Loucy (cell line): ENCODE measurements at regions not wholly inside any gene's neighbourhood (a gene's known extent, or its start where the extent isn't known, plus 50 kb on each side); places are given as distances from the start of the nearest gene placed in this dataset.

Experiments used
- H2AFZ ChIP-seq: fragments of 200-600 bp; sonication (generic); 2 replicates; pipeline ENCODE4 v1.6.0; 2016; ENCODE audit warnings: antibody characterized with exemption, mild to moderate bottlenecking, low read length, moderate library complexity
- H3F3A ChIP-seq: fragments of 200-600 bp; 2 replicates; pipeline ENCODE4 v1.6.0; 2016; ENCODE audit warnings: antibody characterized with exemption, low read depth, mild to moderate bottlenecking
- H3K27me3 ChIP-seq: fragments of 200-600 bp; sonication (generic); 2 replicates; pipeline ENCODE4 v1.6.1; 2014; ENCODE audit warnings: low read length, mild to moderate bottlenecking; ENCODE audit not compliant: insufficient read depth, poor library complexity, severe bottlenecking
- H3K36me3 ChIP-seq: fragments of 200-600 bp; sonication (generic); 2 replicates; pipeline ENCODE4 v1.6.1; 2016; ENCODE audit warnings: low read length; ENCODE audit not compliant: insufficient read depth
- H3K4me1 ChIP-seq: fragments of 200-600 bp; sonication (generic); 2 replicates; pipeline ENCODE4 v1.5.1; 2014; ENCODE audit warnings: low read length, mild to moderate bottlenecking; ENCODE audit not compliant: insufficient read depth, poor library complexity, severe bottlenecking
- H3K4me2 ChIP-seq: fragments of 200-600 bp; sonication (generic); 2 replicates; pipeline ENCODE4 v1.6.0; 2014; ENCODE audit warnings: antibody characterized with exemption, low read length, low read depth, mild to moderate bottlenecking; ENCODE audit not compliant: poor library complexity, severe bottlenecking
- H3K4me3 ChIP-seq: fragments of 200-600 bp; sonication (generic); 2 replicates; pipeline ENCODE4 v1.5.1; 2014; ENCODE audit warnings: low read length, mild to moderate bottlenecking, mixed read lengths; ENCODE audit not compliant: poor library complexity, severe bottlenecking
- H3K79me2 ChIP-seq: fragments of 200-600 bp; sonication (generic); 2 replicates; pipeline ENCODE4 v1.6.1; 2014; ENCODE audit warnings: low read length; ENCODE audit not compliant: insufficient read depth
- H3K9ac ChIP-seq: fragments of 200-600 bp; sonication (generic); 2 replicates; pipeline ENCODE4 v1.6.0; 2014; ENCODE audit warnings: mild to moderate bottlenecking, low read depth, low read length, moderate library complexity; ENCODE audit not compliant: poor library complexity, severe bottlenecking
- H3K9me2 ChIP-seq: fragments of 200-600 bp; sonication (generic); replicated peaks from 2 replicates; pipeline ENCODE4 v1.6.1; 2016; ENCODE audit warnings: low read depth, low read length, mixed read lengths
- H3K9me3 ChIP-seq: fragments of 200-600 bp; sonication (generic); 2 replicates; pipeline ENCODE4 v1.6.1; 2014; ENCODE audit warnings: mild to moderate bottlenecking, antibody characterized with exemption, low read length, low read depth; ENCODE audit not compliant: insufficient read depth
- H4K20me1 ChIP-seq: fragments of 200-600 bp; sonication (generic); 2 replicates; pipeline ENCODE4 v1.6.0; 2014; ENCODE audit warnings: antibody characterized with exemption, low read length, mild to moderate bottlenecking; ENCODE audit not compliant: insufficient read depth, poor library complexity, severe bottlenecking
- EZH2phosphoT487 ChIP-seq: fragments of 200-600 bp; IDR thresholded peaks from 2 replicates; pipeline ENCODE4 v1.6.1; 2018; ENCODE audit warnings: antibody characterized with exemption, mild to moderate bottlenecking, moderate library complexity, borderline replicate concordance
- TF ChIP-seq, protein P1 (sequence below): fragments of 200-600 bp; sonication (generic); conservative IDR thresholded peaks from 2 replicates; pipeline ENCODE4 v1.5.1; 2014; ENCODE audit warnings: mild to moderate bottlenecking, antibody characterized with exemption, low read length

DNA sequence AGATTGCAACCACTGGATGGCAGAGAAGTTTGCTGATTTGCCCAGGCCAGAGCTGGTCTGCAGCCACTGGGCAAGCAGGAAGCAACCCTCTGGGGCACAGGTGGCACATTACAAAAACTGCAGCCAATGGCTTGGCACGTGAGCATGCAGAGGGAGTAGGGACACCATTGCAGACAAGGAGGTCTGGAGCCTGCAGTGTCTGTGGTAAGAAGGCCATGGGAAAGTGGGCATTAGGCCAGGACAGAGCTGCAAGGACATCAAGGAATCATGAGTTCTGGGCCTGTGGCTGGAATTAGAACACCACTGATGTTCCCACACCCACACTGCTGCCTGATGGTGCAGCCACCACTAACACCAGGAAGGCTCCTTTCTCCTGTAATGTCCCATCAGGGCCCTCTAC lies 113.0 kb downstream of the TSEN15 start:
- H3K27me3 ChIP-seq = no peaks in the 10 kb centered on the region
- H3K4me2 ChIP-seq = no peak overlapping the region
- H3F3A ChIP-seq = no peaks in the 10 kb centered on the region
- no peaks in the 10 kb centered on the region for H3K9me2 ChIP-seq
- no peaks in the 10 kb centered on the region for H3K36me3 ChIP-seq
- no peaks in the 10 kb centered on the region for H4K20me1 ChIP-seq
- H2AFZ ChIP-seq = no peak overlapping the region
- H3K4me1 ChIP-seq = peaks cover under 1% of the 10 kb centered on the region
- no peak overlapping the region for H3K4me3 ChIP-seq
- H3K9ac ChIP-seq = no peak overlapping the region
- H3K9me3 ChIP-seq = no peaks in the 10 kb centered on the region
- H3K79me2 ChIP-seq = no peaks in the 10 kb centered on the region
- no peak for TF ChIP-seq EZH2phosphoT487
- TF ChIP-seq, protein P1, sequence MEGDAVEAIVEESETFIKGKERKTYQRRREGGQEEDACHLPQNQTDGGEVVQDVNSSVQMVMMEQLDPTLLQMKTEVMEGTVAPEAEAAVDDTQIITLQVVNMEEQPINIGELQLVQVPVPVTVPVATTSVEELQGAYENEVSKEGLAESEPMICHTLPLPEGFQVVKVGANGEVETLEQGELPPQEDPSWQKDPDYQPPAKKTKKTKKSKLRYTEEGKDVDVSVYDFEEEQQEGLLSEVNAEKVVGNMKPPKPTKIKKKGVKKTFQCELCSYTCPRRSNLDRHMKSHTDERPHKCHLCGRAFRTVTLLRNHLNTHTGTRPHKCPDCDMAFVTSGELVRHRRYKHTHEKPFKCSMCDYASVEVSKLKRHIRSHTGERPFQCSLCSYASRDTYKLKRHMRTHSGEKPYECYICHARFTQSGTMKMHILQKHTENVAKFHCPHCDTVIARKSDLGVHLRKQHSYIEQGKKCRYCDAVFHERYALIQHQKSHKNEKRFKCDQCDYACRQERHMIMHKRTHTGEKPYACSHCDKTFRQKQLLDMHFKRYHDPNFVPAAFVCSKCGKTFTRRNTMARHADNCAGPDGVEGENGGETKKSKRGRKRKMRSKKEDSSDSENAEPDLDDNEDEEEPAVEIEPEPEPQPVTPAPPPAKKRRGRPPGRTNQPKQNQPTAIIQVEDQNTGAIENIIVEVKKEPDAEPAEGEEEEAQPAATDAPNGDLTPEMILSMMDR = no peak

DNA sequence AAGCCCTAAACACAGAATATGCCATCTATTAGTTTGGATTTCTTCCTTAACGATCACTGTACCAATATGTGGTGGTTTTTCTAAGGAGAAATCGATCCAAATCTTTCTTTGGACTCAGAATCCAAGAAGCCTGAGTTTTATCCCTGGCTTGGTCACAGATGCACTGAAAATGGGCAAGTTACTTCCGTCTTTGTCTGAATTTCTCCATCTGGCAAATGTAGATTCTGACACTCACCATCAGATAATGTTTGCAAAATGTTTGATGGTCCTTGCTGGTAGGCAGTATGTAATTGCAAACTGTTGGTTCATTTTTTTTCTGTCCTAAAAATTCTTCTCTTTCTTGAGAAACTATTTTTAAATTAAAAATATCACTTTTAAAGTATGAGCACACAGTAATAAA lies 115.0 kb downstream of the TSEN15 start:
- H3K4me1 ChIP-seq = no peaks in the 10 kb centered on the region
- no peaks in the 10 kb centered on the region for H3K27me3 ChIP-seq
- H3K4me3 ChIP-seq = no peak overlapping the region
- no peaks in the 10 kb centered on the region for H3F3A ChIP-seq
- no peaks in the 10 kb centered on the region for H3K9me3 ChIP-seq
- H3K9me2 ChIP-seq = no peaks in the 10 kb centered on the region
- no peak overlapping the region for H3K4me2 ChIP-seq
- no peak overlapping the region for H3K9ac ChIP-seq
- H2AFZ ChIP-seq = no peak overlapping the region
- no peaks in the 10 kb centered on the region for H3K79me2 ChIP-seq
- no peaks in the 10 kb centered on the region for H4K20me1 ChIP-seq
- TF ChIP-seq, protein P1 = no peak
- no peak for TF ChIP-seq EZH2phosphoT487
- H3K36me3 ChIP-seq = no peaks in the 10 kb centered on the region

DNA sequence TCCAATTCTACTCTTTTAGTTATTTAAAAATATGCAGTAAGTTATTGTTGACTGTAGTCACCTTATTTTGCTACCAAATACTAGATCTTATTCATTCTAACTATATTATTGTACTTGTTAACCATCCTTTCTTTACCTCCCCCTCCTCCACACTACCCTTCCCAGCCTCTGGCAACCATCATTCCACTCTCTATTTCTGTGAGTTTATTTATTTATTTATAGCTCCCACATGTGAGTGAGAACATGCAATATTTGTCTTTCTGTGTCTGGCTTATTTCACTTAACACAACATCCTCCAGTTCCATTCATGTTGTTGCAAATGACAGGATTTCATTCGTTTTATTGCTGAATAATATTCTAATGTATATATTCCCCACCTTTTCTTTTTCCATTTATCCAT lies 115.8 kb downstream of the TSEN15 start:
- H3K4me3 ChIP-seq = no peak overlapping the region
- H2AFZ ChIP-seq = no peak overlapping the region
- H3K36me3 ChIP-seq = no peaks in the 10 kb centered on the region
- no peak overlapping the region for H3K9ac ChIP-seq
- H3K79me2 ChIP-seq = no peaks in the 10 kb centered on the region
- TF ChIP-seq, protein P1 = no peak
- no peak for TF ChIP-seq EZH2phosphoT487
- no peaks in the 10 kb centered on the region for H3K27me3 ChIP-seq
- H4K20me1 ChIP-seq = no peaks in the 10 kb centered on the region
- no peak overlapping the region for H3K4me2 ChIP-seq
- H3F3A ChIP-seq = no peaks in the 10 kb centered on the region
- no peaks in the 10 kb centered on the region for H3K9me2 ChIP-seq
- H3K4me1 ChIP-seq = no peaks in the 10 kb centered on the region
- H3K9me3 ChIP-seq = no peaks in the 10 kb centered on the region
